Panc1 (cell line): ENCODE measurements at regions not wholly inside any gene's neighbourhood (a gene's known extent, or its start where the extent isn't known, plus 50 kb on each side); places are given as distances from the start of the nearest gene placed in this dataset.

Experiments used
- ATAC-seq: fragments of 200-7000 bp; cut with Tn5 transposase; 2 replicates; pipeline ENCODE4 v1.9.1; 2020; ENCODE audit warnings: mild to moderate bottlenecking, moderate library complexity
- BruUV-seq: library from RNA; stranded (reverse); fragments of 400-500 nt; replicated peaks from 2 replicates; lab custom pipeline; 2021; lab: Mats Ljungman, UMichigan
- CTCF ChIA-PET: fragments of 300-600 bp; sonication (Branson Sonifier 250); formaldehyde crosslinking; loops from one replicate; lab custom pipeline; 2022; ENCODE audit warnings: antibody characterized with exemption; lab: Charles Lee
- POLR2A ChIA-PET: fragments of 300-600 bp; sonication (Branson Sonifier 250); formaldehyde crosslinking; loops from one replicate; lab custom pipeline; 2022; ENCODE audit warnings: antibody characterized with exemption; lab: Charles Lee
- DNase-seq: peaks from one replicate; pipeline ENCODE4 v3.0.0-alpha.2; 2010; ENCODE audit warnings: low read depth, low spot score
- H3K27ac ChIP-seq: 2 replicates; pipeline ENCODE4 v1.5.1; 2011; ENCODE audit warnings: mild to moderate bottlenecking, low read length, inconsistent platforms
- H3K27me3 ChIP-seq: fragments of 200-500 bp; sonication (Bioruptor generic); 2 replicates; pipeline ENCODE4 v1.6.0; 2014; ENCODE audit warnings: low read length, inconsistent platforms; ENCODE audit not compliant: control insufficient read depth, insufficient read depth
- H3K36me3 ChIP-seq: fragments of 200-500 bp; sonication (Bioruptor generic); 2 replicates; pipeline ENCODE4 v1.5.1; 2014; ENCODE audit warnings: inconsistent platforms, mild to moderate bottlenecking, low read length, moderate library complexity; ENCODE audit not compliant: control insufficient read depth, insufficient read depth
- H3K4me1 ChIP-seq: 2 replicates; pipeline ENCODE4 v1.5.1; 2011; ENCODE audit warnings: inconsistent platforms, mild to moderate bottlenecking, low read length, moderate library complexity; ENCODE audit not compliant: control insufficient read depth, insufficient read depth
- H3K4me3 ChIP-seq, 2 experiments: 2 replicates each; pipeline ENCODE4 v1.5.1; 2011 to 2012; ENCODE audit warnings: low read depth in 2 of 2, low read length in 2 of 2, mild to moderate bottlenecking in 2 of 2, inconsistent platforms in 1 of 2, moderate library complexity in 1 of 2
- H3K9me3 ChIP-seq: fragments of 200-500 bp; sonication (Bioruptor generic); 2 replicates; pipeline ENCODE4 v1.5.1; 2014; ENCODE audit warnings: low read depth, mild to moderate bottlenecking, inconsistent platforms, low read length, moderate library complexity; ENCODE audit not compliant: control insufficient read depth, insufficient read depth
- CTCF ChIP-seq: fragments of 450-650 bp; IDR thresholded peaks from 2 replicates; pipeline ENCODE4 v1.5.1; 2017; ENCODE audit warnings: mild to moderate bottlenecking
- POLR2AphosphoS5 ChIP-seq: IDR thresholded peaks from 2 replicates; pipeline ENCODE4 v1.6.1; 2012; ENCODE audit warnings: mild to moderate bottlenecking, low read depth, low read length, moderate library complexity
- REST ChIP-seq, 2 experiments: IDR thresholded peaks; 2 replicates each; pipeline ENCODE4 v1.6.1; 2011 to 2012; ENCODE audit warnings: low read depth in 2 of 2, control low read depth in 1 of 2, low read length in 1 of 2, mild to moderate bottlenecking in 1 of 2, moderate library complexity in 1 of 2; ENCODE audit not compliant: insufficient read depth in 1 of 2
- SIN3A ChIP-seq: IDR thresholded peaks from 2 replicates; pipeline ENCODE4 v1.6.1; 2012; ENCODE audit warnings: low read depth, mild to moderate bottlenecking, low read length, moderate library complexity, borderline replicate concordance; ENCODE audit not compliant: insufficient read depth
- TCF7L2 ChIP-seq: IDR thresholded peaks from 2 replicates; pipeline ENCODE4 v1.6.1; 2011; ENCODE audit warnings: mild to moderate bottlenecking, low read depth, low read length, inconsistent platforms
- in situ Hi-C: cut with HindIII; loops from 2 replicates; pipeline ENCODE4 v1.10.0; 2016; ENCODE audit warnings: low sequenced_read_pairs, low pct_unique_long_range_greater_than_20kb
- intact Hi-C: fragments of 100-400 bp; cut with micrococcal nuclease; formaldehyde crosslinking; loops from one replicate; pipeline ENCODE4 v1.10.0; 2022; ENCODE audit not compliant: unreplicated experiment

- intact Hi-C loops = no loop called here
These were observed 132.9 kb upstream of the POU3F1 start for GRCh38 chr1:38179483-38179882.

GRCh38 chr1:38178216-38178615 lies 131.6 kb upstream of the POU3F1 start:
- no peak for DNase-seq
- ChIA-PET POLR2A (no interaction called here), CTCF (no interaction called here)
- Histone ChIP-seq H3K27ac (no peak overlapping the region), H3K9me3 (no peaks in the 10 kb centered on the region), H3K27me3 (no peaks in the 10 kb centered on the region), H3K4me3 (no peak overlapping the region), H3K36me3 (no peaks in the 10 kb centered on the region), H3K4me1 (no peaks in the 10 kb centered on the region)
- intact Hi-C loops (no loop called here), in situ Hi-C loops (no loop called here)
- TF ChIP-seq SIN3A (no peak), CTCF (no peak), REST (IDR thresholded peaks at IDR 0.05; ENCODE audit: insufficient read depth in 1 of 2, low read depth in 2 of 2, low read length in 1 of 2) (no peak), TCF7L2 (no peak), POLR2AphosphoS5 (no peak)
- no TSS peak for BruUV-seq
- ATAC-seq = no peak

More at GRCh38 chr1:38179483-38179882, 132.9 kb upstream of the POU3F1 start:
- ChIA-PET CTCF (no interaction called here), POLR2A (no interaction called here)
- Histone ChIP-seq H3K4me3 (no peak overlapping the region), H3K27me3 (no peaks in the 10 kb centered on the region), H3K4me1 (no peaks in the 10 kb centered on the region), H3K36me3 (no peaks in the 10 kb centered on the region), H3K27ac (no peak overlapping the region), H3K9me3 (no peaks in the 10 kb centered on the region)
- ATAC-seq (no peak), DNase-seq (no peak)
- TF ChIP-seq SIN3A (no peak), CTCF (no peak), TCF7L2 (no peak), POLR2AphosphoS5 (no peak), REST (IDR thresholded peaks at IDR 0.05; ENCODE audit: insufficient read depth in 1 of 2, low read depth in 2 of 2, low read length in 1 of 2) (no peak)
- BruUV-seq = no TSS peak
- in situ Hi-C loops = no loop called here
